Activated T-helper 1 cell treated with anti-CD3 and anti-CD28 coated beads, Interleukin-12 subunit alpha, Interleukin-12 subunit beta, Interleukin-2, Interleukin-4 antibody, amounts not matched to agents 30 ng/mL and 10 ng/mL and 1 ng/mL, durations not matched to agents 14 hours and 24 hours and 36 hours (primary cell): ENCODE measurements at regions not wholly inside any gene's neighbourhood (a gene's known extent, or its start where the extent isn't known, plus 50 kb on each side); places are given as distances from the start of the nearest gene placed in this dataset.

Source experiments
- DNase-seq: peaks from one replicate; pipeline ENCODE4 v3.0.0; 2021; ENCODE audit warnings: low spot score
- H3K27ac Mint-ChIP-seq: one replicate; pipeline ENCODE4 v1.8.0; 2021; ENCODE audit warnings: mild to moderate bottlenecking, mixed read lengths
- H3K27me3 Mint-ChIP-seq: one replicate; pipeline ENCODE4 v1.8.0; 2022; ENCODE audit warnings: mild to moderate bottlenecking, moderate library complexity, mixed read lengths; ENCODE audit not compliant: insufficient read depth
- H3K36me3 Mint-ChIP-seq: one replicate; pipeline ENCODE4 v1.8.0; 2021; ENCODE audit warnings: low read depth, mixed read lengths
- H3K4me1 Mint-ChIP-seq: one replicate; pipeline ENCODE4 v1.8.0; 2021; ENCODE audit warnings: low read depth, mixed read lengths
- H3K4me3 Mint-ChIP-seq: one replicate; pipeline ENCODE4 v1.8.0; 2021; ENCODE audit warnings: mild to moderate bottlenecking, moderate library complexity, mixed read lengths
- H3K9me3 Mint-ChIP-seq: one replicate; pipeline ENCODE4 v1.8.0; 2021; ENCODE audit warnings: mixed read lengths
- intact Hi-C: fragments of 100-400 bp; cut with micrococcal nuclease; formaldehyde crosslinking; loops from one replicate; pipeline ENCODE4 v1.15.1; 2024

GRCh38 chr18:76750269-76750668, 72.1 kb upstream of the ZNF236 start:
- Mint-ChIP-seq H3K4me1 (peaks cover 8% of the 10 kb centered on the region), H3K36me3 (peaks cover 6% of the 10 kb centered on the region), H3K27ac (no peak overlapping the region), H3K27me3 (peaks cover 20% of the 10 kb centered on the region), H3K4me3 (no peak overlapping the region), H3K9me3 (peaks cover 41% of the 10 kb centered on the region)
- intact Hi-C loops: no loop called here
- DNase-seq: no peak

GRCh38 chr18:76747676-76748075, 74.7 kb upstream of the ZNF236 start:
- Mint-ChIP-seq H3K4me3 (no peak overlapping the region), H3K4me1 (peaks cover 8% of the 10 kb centered on the region), H3K36me3 (peaks cover 6% of the 10 kb centered on the region), H3K9me3 (peaks cover 41% of the 10 kb centered on the region), H3K27ac (no peak overlapping the region), H3K27me3 (peaks cover 15% of the 10 kb centered on the region)
- intact Hi-C loops: no loop called here
- no peak for DNase-seq

- DNase-seq: no peak
Measured at GRCh38 chr18:76741346-76741745, 81.0 kb upstream of the ZNF236 start.

GRCh38 chr18:76736309-76736708, 86.0 kb upstream of the ZNF236 start:
- Mint-ChIP-seq H3K36me3 (peaks cover 2% of the 10 kb centered on the region), H3K4me3 (no peak overlapping the region), H3K27me3 (peaks cover 41% of the 10 kb centered on the region), H3K4me1 (peaks cover 23% of the 10 kb centered on the region), H3K9me3 (peaks cover 4% of the 10 kb centered on the region), H3K27ac (no peak overlapping the region)
- no peak for DNase-seq
- intact Hi-C loops: no loop called here

More at GRCh38 chr18:76741346-76741745, 81.0 kb upstream of the ZNF236 start:
- H3K4me3 Mint-ChIP-seq: no peak overlapping the region
- H3K36me3 Mint-ChIP-seq: peaks cover 2% of the 10 kb centered on the region
- H3K27ac Mint-ChIP-seq: no peak overlapping the region
- peaks cover 13% of the 10 kb centered on the region for H3K9me3 Mint-ChIP-seq
- intact Hi-C loops: no loop called here
- peaks cover 41% of the 10 kb centered on the region for H3K27me3 Mint-ChIP-seq
- H3K4me1 Mint-ChIP-seq: peaks cover 24% of the 10 kb centered on the region

- no peak overlapping the region for H3K27ac Mint-ChIP-seq
- no peak for DNase-seq
- peaks cover 11% of the 10 kb centered on the region for H3K4me1 Mint-ChIP-seq
- peaks cover 40% of the 10 kb centered on the region for H3K27me3 Mint-ChIP-seq
- no peaks in the 10 kb centered on the region for H3K36me3 Mint-ChIP-seq
- intact Hi-C loops: no loop called here
- no peak overlapping the region for H3K4me3 Mint-ChIP-seq
- H3K9me3 Mint-ChIP-seq: no peaks in the 10 kb centered on the region
Measured at GRCh38 chr18:76730901-76731300, 91.5 kb upstream of the ZNF236 start.

- H3K4me3 Mint-ChIP-seq: no peak overlapping the region
- H3K9me3 Mint-ChIP-seq: no peaks in the 10 kb centered on the region
- peaks cover 2% of the 10 kb centered on the region for H3K36me3 Mint-ChIP-seq
- no peak overlapping the region for H3K27ac Mint-ChIP-seq
- H3K27me3 Mint-ChIP-seq: peaks cover 25% of the 10 kb centered on the region
- DNase-seq: no peak
- intact Hi-C loops: no loop called here
- peaks cover 39% of the 10 kb centered on the region for H3K4me1 Mint-ChIP-seq
Measured at GRCh38 chr18:76727589-76727988, 94.8 kb upstream of the ZNF236 start.

GRCh38 chr18:76725445-76725844, 96.9 kb upstream of the ZNF236 start:
- Mint-ChIP-seq H3K27ac (no peak overlapping the region), H3K27me3 (peaks cover 12% of the 10 kb centered on the region), H3K4me1 (peaks cover 53% of the 10 kb centered on the region), H3K4me3 (no peak overlapping the region), H3K9me3 (no peaks in the 10 kb centered on the region), H3K36me3 (peaks cover 2% of the 10 kb centered on the region)
- intact Hi-C loops: no loop called here
- no peak for DNase-seq

- Mint-ChIP-seq H3K9me3 (peaks cover 4% of the 10 kb centered on the region), H3K4me3 (no peak overlapping the region), H3K36me3 (peaks cover 3% of the 10 kb centered on the region), H3K27ac (peak overlapping the region; percentile 13), H3K27me3 (no peaks in the 10 kb centered on the region), H3K4me1 (peaks cover 71% of the 10 kb centered on the region)
- no peak for DNase-seq
- intact Hi-C loops: no loop called here
Measured at GRCh38 chr18:76722224-76723061, 99.9 kb upstream of the ZNF236 start.

- Mint-ChIP-seq H3K4me3 (peak overlapping the region; percentile 73), H3K27me3 (no peaks in the 10 kb centered on the region), H3K27ac (peak overlapping the region; percentile 84), H3K36me3 (peaks cover 3% of the 10 kb centered on the region), H3K9me3 (peaks cover 4% of the 10 kb centered on the region), H3K4me1 (peaks cover 71% of the 10 kb centered on the region)
- peak; percentile 83 for DNase-seq
- intact Hi-C loops: loop anchor here (1.0 kb wide), 2 partner anchors 12 to 19 kb away; no protein-coding TSS in a partner anchor
Measured at GRCh38 chr18:76721207-76721996, 101.0 kb upstream of the ZNF236 start.

- Mint-ChIP-seq H3K9me3 (peaks cover 4% of the 10 kb centered on the region), H3K27ac (peak overlapping the region; percentile 84), H3K27me3 (no peaks in the 10 kb centered on the region), H3K4me3 (peak overlapping the region; percentile 73), H3K4me1 (peaks cover 66% of the 10 kb centered on the region), H3K36me3 (peaks cover 3% of the 10 kb centered on the region)
- intact Hi-C loops: loop anchor here (1.0 kb wide), 2 partner anchors 11 to 20 kb away; no protein-coding TSS in a partner anchor
- no peak for DNase-seq
Measured at GRCh38 chr18:76720683-76721082, 101.7 kb upstream of the ZNF236 start.

- Mint-ChIP-seq H3K4me3 (no peak overlapping the region), H3K27ac (no peak overlapping the region), H3K4me1 (peaks cover 23% of the 10 kb centered on the region), H3K36me3 (peaks cover 3% of the 10 kb centered on the region), H3K9me3 (peaks cover 4% of the 10 kb centered on the region), H3K27me3 (no peaks in the 10 kb centered on the region)
- DNase-seq: no peak
- intact Hi-C loops: no loop called here
Measured at GRCh38 chr18:76715012-76715610, 107.2 kb upstream of the ZNF236 start.

GRCh38 chr18:76713432-76713831, 108.9 kb upstream of the ZNF236 start:
- Mint-ChIP-seq H3K4me1 (peaks cover 24% of the 10 kb centered on the region), H3K4me3 (no peak overlapping the region), H3K27me3 (no peaks in the 10 kb centered on the region), H3K9me3 (peaks cover 4% of the 10 kb centered on the region), H3K36me3 (peaks cover 3% of the 10 kb centered on the region), H3K27ac (no peak overlapping the region)
- DNase-seq: no peak
- intact Hi-C loops: no loop called here
